H1 (cell line): ENCODE measurements at regions not wholly inside any gene's neighbourhood (a gene's known extent, or its start where the extent isn't known, plus 50 kb on each side); places are given as distances from the start of the nearest gene placed in this dataset.

Experiments
- CTCF ChIA-PET: fragments of 300-600 bp; sonication (Branson Sonifier 250); formaldehyde crosslinking; loops from one replicate; lab custom pipeline; 2021; ENCODE audit not compliant: partially characterized antibody; lab: Charles Lee
- POLR2A ChIA-PET: fragments of 300-600 bp; sonication (Branson Sonifier 250); formaldehyde crosslinking; loops from one replicate; lab custom pipeline; 2021; ENCODE audit warnings: inconsistent platforms; ENCODE audit not compliant: partially characterized antibody; lab: Charles Lee
- DNase-seq, 2 experiments: peaks; one replicate each; pipeline versions ENCODE4 v3.0.0 to v3.0.0-alpha.2; 2010 to 2022; ENCODE audit warnings: low spot score in 2 of 2, low read depth in 1 of 2, mixed read lengths in 1 of 2
- FAIRE-seq: peaks from 2 replicates; lab custom pipeline; 2011; peaks lifted over from hg19 to GRCh38; lab: Jason Lieb, UNC
- H2AFZ ChIP-seq: 2 replicates; pipeline ENCODE4 v1.8.1; 2012; ENCODE audit warnings: low read length, inconsistent platforms
- H2AK5ac ChIP-seq: 2 replicates; pipeline ENCODE4 v1.6.1; 2013; ENCODE audit warnings: low read depth, low read length
- H2BK120ac ChIP-seq: replicated peaks from 2 replicates; pipeline ENCODE3; 2013; ENCODE audit warnings: low read depth, low read length, inconsistent platforms
- H2BK12ac ChIP-seq: 2 replicates; pipeline ENCODE4 v1.6.1; 2013; ENCODE audit warnings: low read depth, low read length
- H2BK15ac ChIP-seq: 2 replicates; pipeline ENCODE4 v1.6.1; 2013; ENCODE audit warnings: low read length
- H2BK20ac ChIP-seq: 2 replicates; pipeline ENCODE4 v1.6.1; 2013; ENCODE audit warnings: low read length
- H2BK5ac ChIP-seq: 2 replicates; pipeline ENCODE4 v1.6.1; 2013; ENCODE audit warnings: low read depth, low read length
- H3K14ac ChIP-seq: 2 replicates; pipeline ENCODE4 v1.6.1; 2013; ENCODE audit warnings: inconsistent platforms; ENCODE audit not compliant: insufficient read length
- H3K18ac ChIP-seq: 2 replicates; pipeline ENCODE4 v1.6.1; 2013; ENCODE audit warnings: low read length; ENCODE audit errors: extremely low read depth
- H3K23ac ChIP-seq: 2 replicates; pipeline ENCODE4 v1.6.1; 2013; ENCODE audit warnings: inconsistent platforms; ENCODE audit not compliant: insufficient read length
- H3K23me2 ChIP-seq: 2 replicates; pipeline ENCODE4 v1.6.1; 2013; ENCODE audit warnings: low read depth, low read length
- H3K27ac ChIP-seq: 2 replicates; pipeline ENCODE4 v1.6.1; 2011; ENCODE audit warnings: low read depth, low read length, inconsistent platforms
- H3K27me3 ChIP-seq, 4 experiments: replicated peaks in 1 of 4; 1 replicate in 1 of 4; 2 replicates in 3 of 4; pipeline versions ENCODE4 v1.6.1 to v1.8.1; 2011 to 2013; ENCODE audit warnings: low read length in 3 of 4, mild to moderate bottlenecking in 3 of 4, inconsistent platforms in 2 of 4, mixed read lengths in 2 of 4, moderate library complexity in 1 of 4; ENCODE audit not compliant: control insufficient read depth in 3 of 4, insufficient read depth in 3 of 4; ENCODE audit errors: extremely low read depth in 1 of 4
- H3K36me3 ChIP-seq, 4 experiments: 2 replicates each; pipeline versions ENCODE4 v1.6.1 to v1.8.1; 2011 to 2013; ENCODE audit warnings: mild to moderate bottlenecking in 4 of 4, low read length in 3 of 4, moderate library complexity in 2 of 4, control low read depth in 1 of 4, inconsistent platforms in 1 of 4; ENCODE audit not compliant: insufficient read depth in 4 of 4, control insufficient read depth in 2 of 4
- H3K4ac ChIP-seq: replicated peaks from 2 replicates; pipeline ENCODE3; 2013; ENCODE audit warnings: low read length, low read depth, mixed read lengths, inconsistent platforms; ENCODE audit not compliant: insufficient read length
- H3K4me1 ChIP-seq, 4 experiments: replicated peaks in 1 of 4; 1 replicate in 1 of 4; 2 replicates in 3 of 4; pipeline versions ENCODE4 v1.6.1 to v1.8.1; 2011 to 2013; ENCODE audit warnings: low read length in 3 of 4, inconsistent platforms in 2 of 4, mixed read lengths in 1 of 4; ENCODE audit not compliant: insufficient read depth in 4 of 4, control insufficient read depth in 3 of 4
- H3K4me2 ChIP-seq, 2 experiments: 2 replicates each; pipeline versions ENCODE4 v1.6.1 to v1.8.1; 2011 to 2013; ENCODE audit warnings: low read depth in 2 of 2, low read length in 2 of 2, control low read depth in 1 of 2, inconsistent platforms in 1 of 2, mild to moderate bottlenecking in 1 of 2; ENCODE audit not compliant: insufficient read depth in 1 of 2
- H3K4me3 ChIP-seq, 4 experiments: fragments of 200-600, 300-600 bp in 1 of 4; sonication (generic), shearing (Covaris generic), sonication (Bioruptor Twin) in 1 of 4; 2 replicates each; pipeline versions ENCODE4 v1.5.1 to v1.8.1; 2011 to 2016; ENCODE audit warnings: low read length in 4 of 4, low read depth in 3 of 4, control low read depth in 2 of 4, inconsistent platforms in 2 of 4, mild to moderate bottlenecking in 2 of 4, mixed read lengths in 1 of 4, moderate library complexity in 1 of 4; ENCODE audit not compliant: insufficient read depth in 2 of 4; ENCODE audit errors: extremely low read depth in 1 of 4
- H3K56ac ChIP-seq: replicated peaks from 2 replicates; pipeline ENCODE3; 2013; ENCODE audit warnings: low read depth, mild to moderate bottlenecking, mixed read lengths, low read length, inconsistent platforms; ENCODE audit not compliant: insufficient read length
- H3K79me1 ChIP-seq: 2 replicates; pipeline ENCODE4 v1.6.1; 2013; ENCODE audit warnings: low read depth, low read length, control low read depth
- H3K79me2 ChIP-seq, 2 experiments: 2 replicates each; pipeline versions ENCODE4 v1.6.1 to v1.8.1; 2012 to 2013; ENCODE audit warnings: low read length in 2 of 2, mild to moderate bottlenecking in 2 of 2, inconsistent platforms in 1 of 2; ENCODE audit not compliant: insufficient read depth in 2 of 2, control insufficient read depth in 1 of 2
- H3K9ac ChIP-seq, 4 experiments: replicated peaks in 1 of 4; 1 replicate in 1 of 4; 2 replicates in 3 of 4; pipeline versions ENCODE4 v1.6.1 to v1.8.1; 2011 to 2013; ENCODE audit warnings: low read depth in 3 of 4, low read length in 3 of 4, control low read depth in 2 of 4, mild to moderate bottlenecking in 2 of 4, moderate library complexity in 2 of 4, inconsistent platforms in 1 of 4; ENCODE audit errors: extremely low read depth in 1 of 4
- H3K9me3 ChIP-seq, 2 experiments: 2 replicates each; pipeline versions ENCODE4 v1.6.1 to v1.8.1; 2012 to 2013; ENCODE audit warnings: mild to moderate bottlenecking in 2 of 2, moderate library complexity in 2 of 2, control low read depth in 1 of 2, inconsistent platforms in 1 of 2, low read depth in 1 of 2, low read length in 1 of 2, mixed read lengths in 1 of 2; ENCODE audit not compliant: insufficient read depth in 2 of 2
- H4K20me1 ChIP-seq, 2 experiments: replicated peaks in 1 of 2; 2 replicates each; pipeline versions ENCODE3 to v1.8.1; 2011 to 2013; ENCODE audit warnings: inconsistent platforms in 2 of 2, low read length in 2 of 2, mild to moderate bottlenecking in 1 of 2; ENCODE audit not compliant: insufficient read depth in 2 of 2, control insufficient read depth in 1 of 2
- H4K5ac ChIP-seq: 2 replicates; pipeline ENCODE4 v1.6.1; 2013; ENCODE audit warnings: low read length, low read depth, mixed read lengths, inconsistent platforms; ENCODE audit not compliant: insufficient read length
- H4K8ac ChIP-seq: 2 replicates; pipeline ENCODE4 v1.8.0; 2013; ENCODE audit warnings: mild to moderate bottlenecking, moderate library complexity, low read length, inconsistent platforms; ENCODE audit not compliant: insufficient read depth; ENCODE audit errors: extremely low read depth
- H4K91ac ChIP-seq: replicated peaks from 2 replicates; pipeline ENCODE3; 2013; ENCODE audit warnings: low read length, mixed read lengths, inconsistent platforms; ENCODE audit not compliant: insufficient read length
- GTF2F1 ChIP-seq: IDR thresholded peaks from 2 replicates; pipeline ENCODE4 v1.6.1; 2012; ENCODE audit warnings: low read depth, low read length, improper control_type of control experiment, borderline replicate concordance
- JUND ChIP-seq: IDR thresholded peaks from 2 replicates; pipeline ENCODE4 v1.6.1; 2011; ENCODE audit warnings: mild to moderate bottlenecking, improper control_type of control experiment, low read length
- KDM1A ChIP-seq: fragments of 200-600, 300-600 bp; sonication (generic); IDR thresholded peaks from 2 replicates; pipeline ENCODE4 v1.7.1; 2016; ENCODE audit warnings: mild to moderate bottlenecking, low read length, borderline replicate concordance
- NANOG ChIP-seq: IDR thresholded peaks from 2 replicates; pipeline ENCODE4 v1.6.1; 2011; ENCODE audit warnings: low read length, low read depth, mild to moderate bottlenecking, inconsistent platforms; ENCODE audit not compliant: insufficient read depth, poor library complexity, severe bottlenecking
- RBBP5 ChIP-seq: IDR thresholded peaks from 2 replicates; pipeline ENCODE4 v1.7.1; 2012; ENCODE audit warnings: low read depth, mild to moderate bottlenecking, inconsistent platforms, low read length, moderate library complexity, borderline replicate concordance
- SRF ChIP-seq: IDR thresholded peaks from 2 replicates; pipeline ENCODE4 v1.6.1; 2011; ENCODE audit warnings: mild to moderate bottlenecking, low read depth, low read length, moderate library complexity
- TBP ChIP-seq: IDR thresholded peaks from 2 replicates; pipeline ENCODE4 v1.6.1; 2011; ENCODE audit warnings: low read depth, low read length, improper control_type of control experiment

DNA sequence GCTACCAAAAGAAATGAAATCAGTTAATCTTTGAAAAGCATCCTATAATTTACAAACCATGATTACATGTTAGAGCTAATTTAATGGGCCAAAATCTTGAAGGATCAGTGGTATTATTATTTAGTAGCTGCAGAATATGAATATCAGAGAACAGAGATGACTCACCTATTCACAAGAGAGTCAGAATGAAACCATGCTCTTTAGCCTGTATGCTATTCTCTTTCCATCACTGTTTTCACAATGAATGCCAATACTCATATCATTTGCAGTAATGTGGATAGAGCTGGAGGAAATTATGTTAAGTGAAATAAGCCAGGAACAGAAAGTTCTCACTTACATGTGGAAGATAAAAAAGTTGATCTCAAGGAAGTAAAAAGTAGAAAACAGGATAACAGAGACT is 414.1 kb downstream of the CENPC start:
- H3K9ac ChIP-seq, result no peak overlapping the region
- H4K8ac ChIP-seq, result no peak overlapping the region
- no peaks in the 10 kb centered on the region for H3K79me2 ChIP-seq
- no peak overlapping the region for H4K91ac ChIP-seq
- H3K27me3 ChIP-seq, result no peaks in the 10 kb centered on the region
- no peak for DNase-seq
- H3K36me3 ChIP-seq, result no peaks in the 10 kb centered on the region
- H2BK15ac ChIP-seq, result no peak overlapping the region
- H3K4me2 ChIP-seq, result no peak overlapping the region
- no peak overlapping the region for H2BK5ac ChIP-seq
- no peak overlapping the region for H2AK5ac ChIP-seq
- no peak overlapping the region for H4K5ac ChIP-seq
- no peak overlapping the region for H3K23ac ChIP-seq
- H3K56ac ChIP-seq, result no peak overlapping the region
- POLR2A ChIA-PET, result no interaction called here
- no peak overlapping the region for H2BK120ac ChIP-seq
- H3K23me2 ChIP-seq, result no peaks in the 10 kb centered on the region
- TF ChIP-seq GTF2F1, result no peak
- TF ChIP-seq KDM1A, result no peak
- TF ChIP-seq TBP, result no peak
- no peak for TF ChIP-seq RBBP5
- TF ChIP-seq NANOG, result no peak
- no peak for TF ChIP-seq SRF
- TF ChIP-seq JUND, result no peak
- TF ChIP-seq, all 59 proteins: peak for 0
- no peak overlapping the region for H3K4ac ChIP-seq
- no peak overlapping the region for H3K14ac ChIP-seq
- H3K79me1 ChIP-seq, result no peaks in the 10 kb centered on the region
- FAIRE-seq, result no peak
- no peaks in the 10 kb centered on the region for H3K4me1 ChIP-seq
- CTCF ChIA-PET, result interaction anchor here (0.6 kb wide), 1 partner anchor 264 kb away, joined by 3 read pairs; no protein-coding TSS in a partner anchor
- no peak overlapping the region for H2BK20ac ChIP-seq
- no peaks in the 10 kb centered on the region for H4K20me1 ChIP-seq
- no peak overlapping the region for H3K27ac ChIP-seq
- H2BK12ac ChIP-seq, result no peak overlapping the region
- H3K4me3 ChIP-seq, result no peak overlapping the region
- H2AFZ ChIP-seq, result no peak overlapping the region
- H3K18ac ChIP-seq, result no peak overlapping the region
- H3K9me3 ChIP-seq, result no peaks in the 10 kb centered on the region
